Vagina (tissue), 2 donors: ENCODE measurements at regions not wholly inside any gene's neighbourhood (a gene's known extent, or its start where the extent isn't known, plus 50 kb on each side); places are given as distances from the start of the nearest gene placed in this dataset.

Experiments used
- DNase-seq, 2 donors: peaks; one replicate each; pipeline ENCODE4 v3.0.0-alpha.2; 2017; ENCODE audit errors: extremely low spot score in 2 of 2
- H3K27ac ChIP-seq: fragments of 200-600 bp; sonication (generic); one replicate; pipeline ENCODE4 v1.5.1; 2019
- H3K27me3 ChIP-seq: fragments of 200-600 bp; sonication (generic); one replicate; pipeline ENCODE4 v1.5.1; 2019
- H3K36me3 ChIP-seq, 2 donors: fragments of 200-600 bp; sonication (generic); one replicate each; pipeline ENCODE4 v1.5.1; 2017 to 2019
- H3K4me1 ChIP-seq: fragments of 200-600 bp; sonication (generic); one replicate; pipeline ENCODE4 v1.5.1; 2019
- H3K4me3 ChIP-seq, 2 donors: fragments of 200-600 bp; sonication (generic); 1 replicate in 1 of 2; 2 replicates in 1 of 2; pipeline ENCODE4 v1.5.1; 2016 to 2019
- H3K9me3 ChIP-seq: fragments of 200-600 bp; sonication (generic); one replicate; pipeline ENCODE4 v1.5.1; 2019
- CTCF ChIP-seq, 3 experiments: fragments of 450-650 bp in 2 of 3; fragments of 200-600 bp in 1 of 3; sonication (generic) in 1 of 3; IDR thresholded peaks; one replicate each; pipeline ENCODE4 v1.5.1; 2017 to 2019; ENCODE audit warnings: antibody characterized with exemption in 3 of 3, mild to moderate bottlenecking in 2 of 3, moderate library complexity in 2 of 3
- POLR2A ChIP-seq, 2 donors: fragments of 450-650 bp; IDR thresholded peaks; one replicate each; pipeline ENCODE4 v1.6.1; 2017; ENCODE audit warnings: antibody characterized with exemption in 2 of 2, mild to moderate bottlenecking in 2 of 2, moderate library complexity in 2 of 2
- POLR2AphosphoS5 ChIP-seq, 2 donors: sonication (generic); formaldehyde crosslinking; IDR thresholded peaks; one replicate each; pipeline ENCODE4 v1.9.0; 2017; ENCODE audit warnings: antibody characterized with exemption in 2 of 2, mild to moderate bottlenecking in 2 of 2, low read depth in 1 of 2; ENCODE audit not compliant: insufficient read depth in 1 of 2
- intact Hi-C: fragments of 100-400 bp; cut with DNase I; formaldehyde crosslinking; loops from one replicate; pipeline ENCODE4 v1.15.1; 2023

GRCh38 chr12:107992870-107993451 lies 136.1 kb upstream of the WSCD2 start:
- H3K27ac ChIP-seq: no peak overlapping the region
- H3K9me3 ChIP-seq: no peaks in the 10 kb centered on the region
- TF ChIP-seq POLR2AphosphoS5 (IDR thresholded peaks at IDR 0.05; ENCODE audit: insufficient read depth in 1 of 2, low read depth in 1 of 2): no peak
- TF ChIP-seq CTCF (IDR thresholded peaks at IDR 0.05): no peak
- TF ChIP-seq POLR2A (IDR thresholded peaks at IDR 0.05): no peak
- intact Hi-C loops: no loop called here
- peak in 1 of 2 donors; percentile 49 for DNase-seq
- no peaks in the 10 kb centered on the region for H3K36me3 ChIP-seq
- no peaks in the 10 kb centered on the region for H3K27me3 ChIP-seq
- H3K4me1 ChIP-seq: no peaks in the 10 kb centered on the region
- no peak overlapping the region for H3K4me3 ChIP-seq

GRCh38 chr12:107998863-107999262 lies 130.2 kb upstream of the WSCD2 start:
- no peaks in the 10 kb centered on the region for H3K27me3 ChIP-seq
- no peaks in the 10 kb centered on the region for H3K36me3 ChIP-seq
- no peaks in the 10 kb centered on the region for H3K4me1 ChIP-seq
- no peak for DNase-seq
- intact Hi-C loops: no loop called here
- H3K9me3 ChIP-seq: no peaks in the 10 kb centered on the region
- TF ChIP-seq POLR2AphosphoS5 (IDR thresholded peaks at IDR 0.05; ENCODE audit: insufficient read depth in 1 of 2, low read depth in 1 of 2) (no peak), POLR2A (IDR thresholded peaks at IDR 0.05) (no peak), CTCF (IDR thresholded peaks at IDR 0.05) (no peak)
- no peak overlapping the region for H3K27ac ChIP-seq
- no peak overlapping the region for H3K4me3 ChIP-seq

GRCh38 chr12:108000111-108000510 lies 129.0 kb upstream of the WSCD2 start:
- Histone ChIP-seq H3K9me3 (no peaks in the 10 kb centered on the region), H3K27me3 (no peaks in the 10 kb centered on the region), H3K27ac (no peak overlapping the region), H3K4me1 (no peaks in the 10 kb centered on the region), H3K36me3 (no peaks in the 10 kb centered on the region), H3K4me3 (no peak overlapping the region)
- peak in 1 of 2 donors; percentile 40 for DNase-seq
- no peak for TF ChIP-seq CTCF (IDR thresholded peaks at IDR 0.05)
- no peak for TF ChIP-seq POLR2A (IDR thresholded peaks at IDR 0.05)
- no peak for TF ChIP-seq POLR2AphosphoS5 (IDR thresholded peaks at IDR 0.05; ENCODE audit: insufficient read depth in 1 of 2, low read depth in 1 of 2)
- intact Hi-C loops: no loop called here

GRCh38 chr12:108004319-108004718 lies 124.8 kb upstream of the WSCD2 start:
- H3K9me3 ChIP-seq: no peaks in the 10 kb centered on the region
- no peak overlapping the region for H3K4me3 ChIP-seq
- intact Hi-C loops: no loop called here
- H3K27ac ChIP-seq: no peak overlapping the region
- H3K27me3 ChIP-seq: no peaks in the 10 kb centered on the region
- no peaks in the 10 kb centered on the region for H3K36me3 ChIP-seq
- no peaks in the 10 kb centered on the region for H3K4me1 ChIP-seq
- DNase-seq: peak; percentile 19 to 22
- no peak for TF ChIP-seq CTCF (IDR thresholded peaks at IDR 0.05)
- TF ChIP-seq POLR2AphosphoS5 (IDR thresholded peaks at IDR 0.05; ENCODE audit: insufficient read depth in 1 of 2, low read depth in 1 of 2): no peak
- TF ChIP-seq POLR2A (IDR thresholded peaks at IDR 0.05): no peak

- TF ChIP-seq CTCF (IDR thresholded peaks at IDR 0.05) (no peak), POLR2AphosphoS5 (IDR thresholded peaks at IDR 0.05; ENCODE audit: insufficient read depth in 1 of 2, low read depth in 1 of 2) (no peak), POLR2A (IDR thresholded peaks at IDR 0.05) (no peak)
- no peak overlapping the region for H3K4me3 ChIP-seq
- H3K36me3 ChIP-seq: no peaks in the 10 kb centered on the region
- no peak overlapping the region for H3K27ac ChIP-seq
- H3K4me1 ChIP-seq: no peaks in the 10 kb centered on the region
- no peaks in the 10 kb centered on the region for H3K27me3 ChIP-seq
- DNase-seq: peak; percentile 20 to 34
- intact Hi-C loops: no loop called here
- H3K9me3 ChIP-seq: no peaks in the 10 kb centered on the region
These were observed 120.8 kb upstream of the WSCD2 start for GRCh38 chr12:108008163-108008905.
